Epithelial cell of proximal tubule (primary cell): ENCODE measurements at regions not wholly inside any gene's neighbourhood (a gene's known extent, or its start where the extent isn't known, plus 50 kb on each side); places are given as distances from the start of the nearest gene placed in this dataset.

ENCODE experiments used
- DNase-seq: peaks from one replicate; pipeline ENCODE4 v3.0.0-alpha.2; 2011; ENCODE audit warnings: low read depth
- H3K4me3 ChIP-seq: 2 replicates; pipeline ENCODE4 v1.5.1; 2011; ENCODE audit warnings: low read depth, mild to moderate bottlenecking, low read length
- CTCF ChIP-seq: conservative IDR thresholded peaks from 2 replicates; pipeline ENCODE4 v1.5.1; 2012; ENCODE audit warnings: low read depth, mild to moderate bottlenecking, low read length

DNA sequence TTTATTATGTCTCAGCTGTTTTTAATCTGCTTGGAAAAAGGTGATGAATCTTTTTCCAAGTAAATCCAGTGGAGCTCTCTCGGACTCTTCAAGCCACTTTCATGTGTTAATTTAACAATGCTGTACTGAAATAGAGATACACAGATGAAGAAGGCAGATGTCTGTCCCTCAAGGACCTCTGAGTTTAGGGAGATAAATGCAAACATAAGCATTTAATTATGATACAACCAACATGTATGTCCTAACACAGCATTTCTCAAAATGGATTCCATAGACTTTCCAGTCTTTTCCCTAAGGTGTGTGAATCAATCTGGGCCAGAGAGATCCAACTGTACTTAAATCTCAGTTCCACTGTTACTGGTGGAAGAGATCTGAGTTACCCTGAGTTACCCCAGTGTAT lies 262.4 kb downstream of the RND3 start:
- no peak for TF ChIP-seq CTCF
- H3K4me3 ChIP-seq, result no peak overlapping the region
- DNase-seq, result no peak

- no peak overlapping the region for H3K4me3 ChIP-seq
- TF ChIP-seq CTCF, result no peak
- no peak for DNase-seq
These were observed 263.1 kb downstream of the RND3 start for GRCh38 chr2:150224321-150224720.

- DNase-seq, result no peak
- no peak for TF ChIP-seq CTCF
- no peak overlapping the region for H3K4me3 ChIP-seq
These were observed 264.5 kb downstream of the RND3 start for GRCh38 chr2:150222942-150223341.

GRCh38 chr2:150222379-150222778 lies 265.1 kb downstream of the RND3 start:
- no peak for TF ChIP-seq CTCF
- no peak for DNase-seq
- no peak overlapping the region for H3K4me3 ChIP-seq

DNA sequence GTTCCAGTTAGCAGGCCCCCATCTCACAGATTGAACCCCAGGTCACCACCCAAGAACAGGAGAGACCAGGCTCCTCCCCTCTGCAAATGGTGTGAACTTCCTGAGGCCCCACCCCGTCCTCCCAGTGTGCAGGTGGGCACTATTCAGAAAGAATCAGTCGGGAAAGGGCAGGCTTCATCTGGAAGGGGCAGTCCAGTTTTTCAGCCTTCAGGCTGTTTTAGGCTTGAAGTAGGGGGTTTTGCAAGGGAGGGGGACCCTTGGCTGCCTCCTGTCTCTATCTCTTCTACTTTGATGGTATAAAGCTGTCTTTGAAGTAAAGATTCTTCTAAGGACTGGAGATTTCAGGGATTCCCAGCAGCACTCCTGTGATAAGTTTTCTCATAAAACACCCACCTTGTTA lies 267.6 kb downstream of the RND3 start:
- H3K4me3 ChIP-seq, result no peak overlapping the region
- no peak for TF ChIP-seq CTCF
- DNase-seq, result no peak

- no peak overlapping the region for H3K4me3 ChIP-seq
- DNase-seq, result no peak
- no peak for TF ChIP-seq CTCF
These were observed 272.4 kb downstream of the RND3 start for GRCh38 chr2:150215041-150215440.

DNA sequence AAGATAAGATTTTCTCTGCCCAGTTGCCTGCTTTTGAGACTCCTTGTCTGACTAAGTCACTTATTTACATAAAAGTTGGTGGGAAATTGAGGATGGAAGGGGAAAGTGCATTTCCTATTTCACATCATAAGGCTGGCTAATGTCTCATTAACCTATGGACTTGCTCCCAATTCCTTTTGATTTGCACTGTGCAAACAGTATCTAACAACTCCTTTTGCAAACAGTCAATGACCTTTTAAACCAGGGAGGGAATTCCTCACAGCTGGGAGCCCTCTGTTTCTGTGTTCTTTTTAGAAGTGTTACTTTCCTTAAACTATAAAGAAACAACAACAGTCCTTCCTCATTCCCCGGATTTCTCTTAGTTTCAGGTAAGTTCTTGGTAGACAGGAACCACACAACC lies 272.8 kb downstream of the RND3 start:
- no peak for DNase-seq

More for the DNA sequence above, 272.8 kb downstream of the RND3 start:
- TF ChIP-seq CTCF, result no peak
- no peak overlapping the region for H3K4me3 ChIP-seq
